ENCODE measurements at regions not wholly inside any gene's neighbourhood (a gene's known extent, or its start where the extent isn't known, plus 50 kb on each side); places are given as distances from the start of the nearest gene placed in this dataset.
"Not testable (repeated sequence)": the region's sequence is repeated elsewhere in the genome, so short reads cannot be mapped to it uniquely, and the experiment has no call there.

GRCh38 chr15:20301471-20302081 lies 240.0 kb downstream of the GOLGA6L6 start:
- DNase-seq (ENCODE audit: low spot score); in situ Hi-C loops (cut with MboI; ENCODE audit: low pct_unique_long_range_greater_than_20kb, low sequenced_read_pairs, unreplicated experiment): not testable (repeated sequence)

DNA sequence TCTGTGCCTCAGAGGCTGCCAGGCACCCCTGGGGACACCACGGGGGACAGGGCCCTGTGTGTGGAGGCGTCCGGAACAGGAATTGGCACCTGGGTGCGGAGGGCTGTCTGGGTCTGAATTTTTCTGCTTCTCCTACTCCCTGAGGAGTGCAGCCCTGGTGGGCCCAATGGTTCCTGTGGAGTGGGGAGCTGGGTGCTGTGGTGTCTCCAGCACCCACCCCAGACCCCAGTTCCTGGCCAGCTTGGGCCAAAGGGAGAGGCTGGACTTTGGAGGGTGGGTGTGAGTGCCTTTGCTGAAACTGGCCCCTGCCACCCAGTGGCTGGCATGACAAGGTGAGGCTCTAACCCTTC lies 240.6 kb downstream of the GOLGA6L6 start:
- in situ Hi-C loops (cut with MboI; ENCODE audit: low pct_unique_long_range_greater_than_20kb, low sequenced_read_pairs, unreplicated experiment): not testable (repeated sequence)

DNA sequence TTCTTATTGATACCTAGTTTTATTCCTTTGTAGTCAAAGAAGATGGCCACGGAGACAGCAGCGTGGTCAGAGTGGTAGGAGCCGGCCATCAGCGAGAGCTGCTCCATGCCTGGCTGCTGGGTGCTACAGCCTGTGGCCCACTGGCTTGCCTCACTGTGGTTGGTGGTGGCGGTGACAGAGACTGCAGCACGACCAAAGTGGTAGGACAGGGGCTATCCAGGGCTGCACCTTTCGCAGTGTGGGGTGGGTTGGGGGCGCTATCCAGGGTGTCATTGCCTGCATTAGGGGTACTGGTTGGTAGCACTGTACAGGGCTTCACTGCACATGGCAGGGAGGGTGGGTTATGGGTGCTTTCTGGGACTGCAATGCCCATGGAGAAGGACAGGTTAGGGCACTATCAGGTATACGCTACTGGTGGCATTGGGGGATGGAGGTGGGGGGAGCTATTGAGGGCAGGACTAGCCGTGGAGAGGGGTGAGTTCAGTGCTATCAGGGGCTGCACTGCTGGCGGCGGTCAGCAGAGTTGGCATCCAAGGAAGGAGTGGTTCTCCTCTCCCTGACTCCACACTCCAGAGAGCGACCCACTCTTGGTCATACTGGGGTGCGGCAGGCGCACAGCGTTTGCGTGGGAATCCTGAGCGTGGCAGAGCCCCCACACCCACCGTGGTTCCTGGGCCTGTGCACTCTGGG lies 241.1 kb downstream of the GOLGA6L6 start:
- DNase-seq (ENCODE audit: low spot score); in situ Hi-C loops (cut with MboI; ENCODE audit: low pct_unique_long_range_greater_than_20kb, low sequenced_read_pairs, unreplicated experiment): not testable (repeated sequence)

More for the DNA sequence above, 240.6 kb downstream of the GOLGA6L6 start:
- DNase-seq (ENCODE audit: low spot score): not testable (repeated sequence)

GRCh38 chr15:20297603-20298123 lies 243.9 kb downstream of the GOLGA6L6 start:
- not testable (repeated sequence) for DNase-seq (ENCODE audit: low spot score)
- in situ Hi-C loops (cut with MboI; ENCODE audit: low pct_unique_long_range_greater_than_20kb, low sequenced_read_pairs, unreplicated experiment): loop anchor here (10.0 kb wide), 1 partner anchor 47 kb away; no protein-coding TSS in a partner anchor

DNA sequence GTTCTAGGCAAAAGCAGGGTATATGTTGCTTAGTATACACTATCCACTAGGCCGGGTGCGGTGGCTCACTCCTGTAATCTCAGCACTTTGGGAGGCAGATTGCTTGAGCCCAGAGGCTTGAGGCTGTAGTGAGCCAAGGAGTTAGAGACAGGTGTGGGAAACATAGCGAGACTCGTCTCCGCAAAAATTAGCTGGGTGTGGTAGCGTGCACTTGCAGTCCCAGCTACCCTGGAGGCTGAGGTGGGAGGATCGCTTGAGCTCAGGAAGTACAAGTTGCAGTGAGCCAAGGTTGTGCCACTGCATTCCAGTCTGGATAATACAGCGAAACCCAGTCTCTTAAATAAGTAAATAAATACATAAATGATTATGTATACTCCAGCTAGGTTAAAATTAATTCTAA lies 245.3 kb downstream of the GOLGA6L6 start:
- DNase-seq (ENCODE audit: low spot score): not testable (repeated sequence)
- in situ Hi-C loops (cut with MboI; ENCODE audit: low pct_unique_long_range_greater_than_20kb, low sequenced_read_pairs, unreplicated experiment): loop anchor here (10.0 kb wide), 1 partner anchor 49 kb away; no protein-coding TSS in a partner anchor

- TF ChIP-seq CTCF (IDR thresholded peaks at IDR 0.05; ENCODE audit: extremely low read depth, insufficient read depth, missing control alignments): no peak
- in situ Hi-C loops (cut with MboI; ENCODE audit: low pct_unique_long_range_greater_than_20kb, low sequenced_read_pairs, unreplicated experiment): loop anchor here (10.0 kb wide), 1 partner anchor 49 kb away; no protein-coding TSS in a partner anchor
- no peak for DNase-seq (ENCODE audit: low spot score)
Observed at GRCh38 chr15:20295238-20295811, 246.3 kb downstream of the GOLGA6L6 start.

GRCh38 chr15:20294651-20295237 lies 246.9 kb downstream of the GOLGA6L6 start:
- in situ Hi-C loops (cut with MboI; ENCODE audit: low pct_unique_long_range_greater_than_20kb, low sequenced_read_pairs, unreplicated experiment): loop anchor here (10.0 kb wide), 1 partner anchor 50 kb away; no protein-coding TSS in a partner anchor
- no peak for TF ChIP-seq CTCF (IDR thresholded peaks at IDR 0.05; ENCODE audit: extremely low read depth, insufficient read depth, missing control alignments)
- no peak for DNase-seq (ENCODE audit: low spot score)

DNA sequence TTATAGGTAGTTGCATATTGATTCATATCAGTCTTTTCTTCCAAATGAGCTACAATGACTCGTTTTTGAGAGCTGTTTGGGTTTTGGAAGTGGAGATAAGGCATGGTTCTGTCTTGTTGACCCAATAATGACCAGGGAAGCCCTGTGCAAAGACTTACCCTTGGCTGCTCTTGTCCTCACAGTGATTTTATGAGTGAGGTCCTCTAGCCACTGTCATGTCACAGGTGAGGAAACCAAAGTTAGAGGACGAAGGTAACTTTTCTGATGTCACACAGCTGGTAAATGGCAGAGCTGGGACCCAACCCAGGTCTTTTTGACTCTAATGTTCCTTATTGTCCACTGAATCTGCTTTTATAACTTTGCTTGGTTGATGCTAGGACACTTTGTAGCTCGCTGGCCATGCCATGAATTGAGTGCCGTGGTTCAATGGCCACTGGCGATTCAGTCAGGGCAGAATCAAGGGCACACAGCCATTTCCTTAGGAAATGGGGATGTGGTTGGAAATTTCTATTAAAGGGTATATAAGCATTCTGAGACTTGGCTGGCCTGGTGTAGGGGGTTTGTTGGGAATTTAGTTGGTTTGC lies 249.1 kb downstream of the GOLGA6L6 start:
- not testable (repeated sequence) for DNase-seq (ENCODE audit: low spot score)

GRCh38 chr15:20291616-20292015 lies 250.0 kb downstream of the GOLGA6L6 start:
- not testable (repeated sequence) for DNase-seq (ENCODE audit: low spot score)

More for the DNA sequence above, 249.1 kb downstream of the GOLGA6L6 start:
- in situ Hi-C loops (cut with MboI; ENCODE audit: low pct_unique_long_range_greater_than_20kb, low sequenced_read_pairs, unreplicated experiment): loop anchor here (10.0 kb wide), 1 partner anchor 52 kb away; no protein-coding TSS in a partner anchor

DNA sequence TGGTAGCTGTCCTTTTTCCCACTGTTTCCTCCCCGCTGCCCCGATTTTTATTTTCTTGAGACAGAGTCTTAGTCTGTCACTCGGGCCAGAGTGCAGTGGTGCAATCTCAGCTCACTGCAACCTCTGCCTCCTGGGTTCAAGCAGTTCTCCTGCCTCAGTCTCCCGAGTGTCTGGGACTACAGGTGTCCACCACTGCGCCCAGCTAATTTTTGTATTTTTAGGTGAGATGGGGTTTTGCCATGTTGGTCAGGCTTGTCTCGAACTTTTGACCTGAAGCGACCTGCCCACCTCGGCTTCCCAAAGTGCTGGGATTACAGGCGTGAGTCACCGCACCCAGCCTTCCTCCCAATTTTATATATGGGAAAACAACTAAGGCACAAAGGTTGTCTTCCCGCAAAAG lies 251.0 kb downstream of the GOLGA6L6 start:
- DNase-seq (ENCODE audit: low spot score): not testable (repeated sequence)
- in situ Hi-C loops (cut with MboI; ENCODE audit: low pct_unique_long_range_greater_than_20kb, low sequenced_read_pairs, unreplicated experiment): loop anchor here (10.0 kb wide), 1 partner anchor 54 kb away; no protein-coding TSS in a partner anchor

More at GRCh38 chr15:20291616-20292015, 250.0 kb downstream of the GOLGA6L6 start:
- in situ Hi-C loops (cut with MboI; ENCODE audit: low pct_unique_long_range_greater_than_20kb, low sequenced_read_pairs, unreplicated experiment): loop anchor here (10.0 kb wide), 1 partner anchor 53 kb away; no protein-coding TSS in a partner anchor

DNA sequence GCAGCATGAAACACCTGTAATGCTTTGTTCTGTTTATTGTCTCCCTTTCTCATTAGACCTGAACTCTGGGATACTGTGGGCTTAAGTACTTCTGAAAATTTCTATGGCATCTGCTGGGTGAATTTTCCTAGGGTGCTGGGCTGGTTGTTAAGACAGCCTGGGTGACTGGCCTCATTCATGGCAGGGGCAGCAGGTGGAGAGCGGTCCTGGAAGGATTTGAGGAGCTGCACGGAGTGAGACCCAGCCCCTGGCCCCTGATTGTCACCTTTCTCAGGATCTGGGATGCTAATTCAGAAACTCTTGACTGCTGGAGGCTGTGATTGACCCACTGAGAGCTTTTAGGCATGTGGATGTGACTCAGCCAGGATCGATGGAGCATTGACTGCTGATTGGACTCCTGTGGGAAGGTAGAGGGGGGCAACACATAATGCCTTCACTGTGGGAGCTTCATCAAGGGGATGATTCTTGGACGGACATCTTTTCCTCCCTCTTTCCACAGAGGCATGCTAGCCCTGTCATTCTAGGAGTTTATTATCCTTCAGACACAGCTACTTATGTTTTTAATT lies 252.0 kb downstream of the GOLGA6L6 start:
- in situ Hi-C loops (cut with MboI; ENCODE audit: low pct_unique_long_range_greater_than_20kb, low sequenced_read_pairs, unreplicated experiment): loop anchor here (10.0 kb wide), 1 partner anchor 55 kb away; no protein-coding TSS in a partner anchor
- DNase-seq (ENCODE audit: low spot score): not testable (repeated sequence)

GRCh38 chr15:20288800-20289537 lies 252.6 kb downstream of the GOLGA6L6 start:
- in situ Hi-C loops (cut with MboI; ENCODE audit: low pct_unique_long_range_greater_than_20kb, low sequenced_read_pairs, unreplicated experiment); DNase-seq (ENCODE audit: low spot score): not testable (repeated sequence)

GRCh38 chr15:20286559-20286958 lies 255.0 kb downstream of the GOLGA6L6 start:
- in situ Hi-C loops (cut with MboI; ENCODE audit: low pct_unique_long_range_greater_than_20kb, low sequenced_read_pairs, unreplicated experiment); DNase-seq (ENCODE audit: low spot score): not testable (repeated sequence)
